Upper lobe of left lung (tissue), 4 donors: ENCODE measurements at regions not wholly inside any gene's neighbourhood (a gene's known extent, or its start where the extent isn't known, plus 50 kb on each side); places are given as distances from the start of the nearest gene placed in this dataset.

ENCODE experiments used
- POLR2A ChIP-seq, 4 donors: fragments of 450-650 bp; IDR thresholded peaks; one replicate each; pipeline ENCODE4 v1.5.1; 2016 to 2017; ENCODE audit warnings: antibody characterized with exemption in 4 of 4, mild to moderate bottlenecking in 2 of 4
- TF ChIP-seq, protein P1 (sequence below), 6 experiments: fragments of 450-650 bp in 4 of 6; fragments of 200-600 bp in 2 of 6; sonication (generic) in 2 of 6; IDR thresholded peaks; one replicate each; pipeline ENCODE4 v1.5.1; 2016 to 2019; ENCODE audit warnings: antibody characterized with exemption in 6 of 6

- TF ChIP-seq, protein P1, sequence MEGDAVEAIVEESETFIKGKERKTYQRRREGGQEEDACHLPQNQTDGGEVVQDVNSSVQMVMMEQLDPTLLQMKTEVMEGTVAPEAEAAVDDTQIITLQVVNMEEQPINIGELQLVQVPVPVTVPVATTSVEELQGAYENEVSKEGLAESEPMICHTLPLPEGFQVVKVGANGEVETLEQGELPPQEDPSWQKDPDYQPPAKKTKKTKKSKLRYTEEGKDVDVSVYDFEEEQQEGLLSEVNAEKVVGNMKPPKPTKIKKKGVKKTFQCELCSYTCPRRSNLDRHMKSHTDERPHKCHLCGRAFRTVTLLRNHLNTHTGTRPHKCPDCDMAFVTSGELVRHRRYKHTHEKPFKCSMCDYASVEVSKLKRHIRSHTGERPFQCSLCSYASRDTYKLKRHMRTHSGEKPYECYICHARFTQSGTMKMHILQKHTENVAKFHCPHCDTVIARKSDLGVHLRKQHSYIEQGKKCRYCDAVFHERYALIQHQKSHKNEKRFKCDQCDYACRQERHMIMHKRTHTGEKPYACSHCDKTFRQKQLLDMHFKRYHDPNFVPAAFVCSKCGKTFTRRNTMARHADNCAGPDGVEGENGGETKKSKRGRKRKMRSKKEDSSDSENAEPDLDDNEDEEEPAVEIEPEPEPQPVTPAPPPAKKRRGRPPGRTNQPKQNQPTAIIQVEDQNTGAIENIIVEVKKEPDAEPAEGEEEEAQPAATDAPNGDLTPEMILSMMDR (IDR thresholded peaks at IDR 0.05), result no peak
- TF ChIP-seq POLR2A (IDR thresholded peaks at IDR 0.05), result no peak
These were observed 1089.8 kb upstream of the CADM2 start for GRCh38 chr3:83868909-83869567.
